H9 (cell line): ENCODE measurements at regions not wholly inside any gene's neighbourhood (a gene's known extent, or its start where the extent isn't known, plus 50 kb on each side); places are given as distances from the start of the nearest gene placed in this dataset.
A peak's percentile ranks its signal among the peaks of the same experiment; 100 is the strongest.

ENCODE experiments used
- DNase-seq: peaks from one replicate; pipeline ENCODE4 v3.0.0-alpha.2; 2017
- H2AFZ ChIP-seq: one replicate; pipeline ENCODE4 v1.6.1; 2013; ENCODE audit warnings: mild to moderate bottlenecking, low read length, control low read depth, moderate library complexity
- H2AK5ac ChIP-seq: 2 replicates; pipeline ENCODE4 v1.6.1; 2013; ENCODE audit warnings: low read length, control low read depth, mixed read lengths; ENCODE audit not compliant: insufficient read length
- H2BK120ac ChIP-seq: one replicate; pipeline ENCODE4 v1.6.1; 2013; ENCODE audit warnings: low read depth, mild to moderate bottlenecking, low read length, control low read depth, inconsistent platforms; ENCODE audit not compliant: poor library complexity, severe bottlenecking
- H2BK12ac ChIP-seq: 2 replicates; pipeline ENCODE4 v1.6.1; 2013; ENCODE audit warnings: low read length, control low read depth, mixed read lengths, low read depth; ENCODE audit not compliant: insufficient read length
- H2BK15ac ChIP-seq: 2 replicates; pipeline ENCODE4 v1.6.1; 2013; ENCODE audit warnings: low read depth, low read length, control low read depth
- H2BK20ac ChIP-seq: one replicate; pipeline ENCODE4 v1.6.1; 2013; ENCODE audit warnings: low read depth, mild to moderate bottlenecking, low read length, control low read depth, inconsistent platforms; ENCODE audit not compliant: poor library complexity, severe bottlenecking
- H2BK5ac ChIP-seq: 2 replicates; pipeline ENCODE4 v1.6.1; 2013; ENCODE audit warnings: low read length, control low read depth, mixed read lengths; ENCODE audit not compliant: insufficient read length
- H3K14ac ChIP-seq: 2 replicates; pipeline ENCODE4 v1.6.1; 2013; ENCODE audit warnings: low read length, control low read depth; ENCODE audit not compliant: insufficient read depth
- H3K18ac ChIP-seq: 2 replicates; pipeline ENCODE4 v1.6.1; 2013; ENCODE audit warnings: low read depth, mild to moderate bottlenecking, mixed read lengths, low read length, control low read depth; ENCODE audit not compliant: insufficient read length
- H3K23ac ChIP-seq: 2 replicates; pipeline ENCODE4 v1.6.1; 2013; ENCODE audit warnings: low read length, control low read depth, mixed read lengths, low read depth; ENCODE audit not compliant: insufficient read length
- H3K23me2 ChIP-seq: 2 replicates; pipeline ENCODE4 v1.6.1; 2013; ENCODE audit warnings: low read depth, mild to moderate bottlenecking, mixed read lengths, low read length, control low read depth; ENCODE audit not compliant: insufficient read length, poor library complexity, severe bottlenecking
- H3K27ac ChIP-seq: 2 replicates; pipeline ENCODE4 v1.5.1; 2013; ENCODE audit warnings: low read length, control low read depth, mixed read lengths, low read depth; ENCODE audit not compliant: insufficient read length
- H3K27me3 ChIP-seq: 2 replicates; pipeline ENCODE4 v1.6.1; 2013; ENCODE audit warnings: low read length, control low read depth, inconsistent platforms; ENCODE audit not compliant: insufficient read depth
- H3K4ac ChIP-seq: 2 replicates; pipeline ENCODE4 v1.6.1; 2013; ENCODE audit warnings: low read depth, mild to moderate bottlenecking, control low read depth, inconsistent platforms, low read length, moderate library complexity
- H3K4me1 ChIP-seq: 2 replicates; pipeline ENCODE4 v1.6.1; 2013; ENCODE audit warnings: low read length, control low read depth, inconsistent platforms; ENCODE audit not compliant: insufficient read depth
- H3K4me2 ChIP-seq: 2 replicates; pipeline ENCODE4 v1.6.1; 2013; ENCODE audit warnings: low read length, control low read depth, mixed read lengths; ENCODE audit not compliant: insufficient read length, insufficient read depth
- H3K56ac ChIP-seq: 2 replicates; pipeline ENCODE4 v1.6.1; 2013; ENCODE audit warnings: low read depth, mild to moderate bottlenecking, mixed read lengths, low read length, control low read depth; ENCODE audit not compliant: insufficient read length
- H3K79me1 ChIP-seq: 2 replicates; pipeline ENCODE4 v1.6.1; 2013; ENCODE audit warnings: low read depth, mild to moderate bottlenecking, moderate library complexity, low read length, control low read depth, inconsistent platforms; ENCODE audit not compliant: insufficient read depth, poor library complexity, severe bottlenecking
- H3K79me2 ChIP-seq: 2 replicates; pipeline ENCODE4 v1.6.1; 2013; ENCODE audit warnings: low read length, control low read depth, inconsistent platforms; ENCODE audit not compliant: insufficient read depth
- H3K9ac ChIP-seq: 2 replicates; pipeline ENCODE4 v1.6.1; 2013; ENCODE audit warnings: low read length, control low read depth, mixed read lengths; ENCODE audit not compliant: insufficient read length; ENCODE audit errors: extremely low read depth
- H3K9me3 ChIP-seq: one replicate; pipeline ENCODE4 v1.6.1; 2013; ENCODE audit warnings: low read depth, low read length, inconsistent platforms; ENCODE audit not compliant: control insufficient read depth
- H3T11ph ChIP-seq: one replicate; pipeline ENCODE4 v1.6.1; 2013; ENCODE audit warnings: mild to moderate bottlenecking, low read length, control low read depth, inconsistent platforms
- H4K20me1 ChIP-seq: one replicate; pipeline ENCODE4 v1.6.1; 2013; ENCODE audit not compliant: control insufficient read depth, insufficient read length, insufficient read depth
- H4K5ac ChIP-seq: 2 replicates; pipeline ENCODE4 v1.6.1; 2013; ENCODE audit warnings: low read depth, mild to moderate bottlenecking, mixed read lengths, low read length, control low read depth; ENCODE audit not compliant: insufficient read length
- H4K8ac ChIP-seq: replicated peaks from 2 replicates; pipeline ENCODE4 v1.6.1; 2013; ENCODE audit warnings: low read length, control low read depth, mixed read lengths, low read depth; ENCODE audit not compliant: insufficient read length
- H4K91ac ChIP-seq: 2 replicates; pipeline ENCODE4 v1.6.1; 2013; ENCODE audit warnings: low read depth, mild to moderate bottlenecking, moderate library complexity, mixed read lengths, low read length, control low read depth; ENCODE audit not compliant: insufficient read length
- H3K27ac Mint-ChIP-seq, 3 experiments: 2 replicates in 2 of 3; 3 replicates in 1 of 3; pipeline ENCODE4 v1.8.0; 2020 to 2021; ENCODE audit warnings: mixed read lengths in 3 of 3, mild to moderate bottlenecking in 1 of 3, moderate library complexity in 1 of 3
- H3K27me3 Mint-ChIP-seq: 2 replicates; pipeline ENCODE4 v1.8.0; 2021; ENCODE audit warnings: low read depth, mild to moderate bottlenecking, moderate library complexity, mixed read lengths
- H3K36me3 Mint-ChIP-seq, 3 experiments: 2 replicates in 2 of 3; 3 replicates in 1 of 3; pipeline ENCODE4 v1.8.0; 2020 to 2021; ENCODE audit warnings: low read depth in 3 of 3, mixed read lengths in 3 of 3; ENCODE audit not compliant: insufficient read depth in 1 of 3
- H3K4me1 Mint-ChIP-seq, 2 experiments: 2 replicates each; pipeline ENCODE4 v1.8.0; 2020; ENCODE audit warnings: mixed read lengths in 2 of 2
- H3K4me3 Mint-ChIP-seq, 2 experiments: 2 replicates in 1 of 2; 3 replicates in 1 of 2; pipeline ENCODE4 v1.8.0; 2020 to 2021; ENCODE audit warnings: mild to moderate bottlenecking in 2 of 2, mixed read lengths in 2 of 2, moderate library complexity in 1 of 2
- H3K9me3 Mint-ChIP-seq, 2 experiments: 2 replicates in 1 of 2; 3 replicates in 1 of 2; pipeline ENCODE4 v1.8.0; 2020; ENCODE audit warnings: mild to moderate bottlenecking in 2 of 2, mixed read lengths in 2 of 2, moderate library complexity in 1 of 2
- WGBS: extraction: QIAGEN DNeasy Blood & Tissue Kit; methylation state at CpG from one replicate; pipeline ENCODE4 v1.1.7; 2013; ENCODE audit warnings: missing lambda C conversion rate, low lambda C conversion rate, mixed read lengths; ENCODE audit not compliant: insufficient read length; ENCODE audit errors: extremely low coverage; 5-methylcytosine and 5-hydroxymethylcytosine counted together
- TF ChIP-seq, protein P1 (sequence below): fragments of 200-600 bp; sonication (generic); conservative IDR thresholded peaks from 3 replicates; pipeline ENCODE4 v1.8.0; 2021; ENCODE audit warnings: antibody characterized with exemption, mild to moderate bottlenecking

DNA sequence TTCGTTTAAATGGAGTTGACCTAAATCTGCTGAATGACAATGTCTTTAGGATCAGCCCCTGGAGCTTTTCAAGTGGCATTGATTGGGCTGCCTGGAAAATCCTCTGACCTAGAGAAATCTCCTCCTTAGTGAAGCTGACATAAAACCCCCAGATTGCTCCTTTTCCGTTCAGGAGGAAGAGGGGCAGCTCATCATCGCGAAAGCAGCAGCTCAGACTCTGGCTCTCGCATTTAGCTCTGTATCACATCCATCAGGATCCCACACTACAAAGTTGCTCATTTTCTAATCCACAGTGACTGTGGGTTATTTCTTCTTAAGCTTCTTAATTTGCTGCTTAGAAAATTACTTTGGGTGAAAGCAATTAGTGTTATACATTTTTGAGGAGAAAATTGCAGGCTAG is 373.7 kb downstream of the ENC1 start:
- no peak overlapping the region for H2BK20ac ChIP-seq
- H2AK5ac ChIP-seq: no peak overlapping the region
- no peak overlapping the region for H4K5ac ChIP-seq
- no peaks in the 10 kb centered on the region for H3K36me3 Mint-ChIP-seq
- H2BK120ac ChIP-seq: no peak overlapping the region
- peak overlapping the region; percentile 48 for H2AFZ ChIP-seq
- 0 out of 2 replicates have a peak, but pooled peaks cover under 1% of the 10 kb centered on the region for H3K4me1 ChIP-seq
- H4K91ac ChIP-seq: no peak overlapping the region
- H3K27me3 Mint-ChIP-seq: no peaks in the 10 kb centered on the region
- no peaks in the 10 kb centered on the region for H3K79me1 ChIP-seq
- H3K4me1 Mint-ChIP-seq: peaks cover 15 to 18% of the 10 kb centered on the region in 2 experiments
- no peak overlapping the region for H3K27ac Mint-ChIP-seq
- no peak overlapping the region for H3K56ac ChIP-seq
- H3K9ac ChIP-seq: no peak overlapping the region
- H3K23me2 ChIP-seq: no peaks in the 10 kb centered on the region
- no peak overlapping the region for H3K18ac ChIP-seq
- no peaks in the 10 kb centered on the region for H3K9me3 Mint-ChIP-seq
- WGBS: no CpG with 5 or more reads among the region's 5 CpGs
- TF ChIP-seq, protein P1, sequence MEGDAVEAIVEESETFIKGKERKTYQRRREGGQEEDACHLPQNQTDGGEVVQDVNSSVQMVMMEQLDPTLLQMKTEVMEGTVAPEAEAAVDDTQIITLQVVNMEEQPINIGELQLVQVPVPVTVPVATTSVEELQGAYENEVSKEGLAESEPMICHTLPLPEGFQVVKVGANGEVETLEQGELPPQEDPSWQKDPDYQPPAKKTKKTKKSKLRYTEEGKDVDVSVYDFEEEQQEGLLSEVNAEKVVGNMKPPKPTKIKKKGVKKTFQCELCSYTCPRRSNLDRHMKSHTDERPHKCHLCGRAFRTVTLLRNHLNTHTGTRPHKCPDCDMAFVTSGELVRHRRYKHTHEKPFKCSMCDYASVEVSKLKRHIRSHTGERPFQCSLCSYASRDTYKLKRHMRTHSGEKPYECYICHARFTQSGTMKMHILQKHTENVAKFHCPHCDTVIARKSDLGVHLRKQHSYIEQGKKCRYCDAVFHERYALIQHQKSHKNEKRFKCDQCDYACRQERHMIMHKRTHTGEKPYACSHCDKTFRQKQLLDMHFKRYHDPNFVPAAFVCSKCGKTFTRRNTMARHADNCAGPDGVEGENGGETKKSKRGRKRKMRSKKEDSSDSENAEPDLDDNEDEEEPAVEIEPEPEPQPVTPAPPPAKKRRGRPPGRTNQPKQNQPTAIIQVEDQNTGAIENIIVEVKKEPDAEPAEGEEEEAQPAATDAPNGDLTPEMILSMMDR: no peak
- H2BK5ac ChIP-seq: no peak overlapping the region
- no peak overlapping the region for H3K4ac ChIP-seq
- no peak overlapping the region for H3K27ac ChIP-seq
- no peak overlapping the region for H3T11ph ChIP-seq
- no peaks in the 10 kb centered on the region for H4K20me1 ChIP-seq
- H3K4me3 Mint-ChIP-seq: no peak overlapping the region
- no peak overlapping the region for H3K14ac ChIP-seq
- no peaks in the 10 kb centered on the region for H3K79me2 ChIP-seq
- no peak overlapping the region for H4K8ac ChIP-seq
- H3K4me2 ChIP-seq: no peak overlapping the region
- H3K27me3 ChIP-seq: no peaks in the 10 kb centered on the region
- no peak overlapping the region for H3K23ac ChIP-seq
- no peak overlapping the region for H2BK12ac ChIP-seq
- no peak for DNase-seq
- no peaks in the 10 kb centered on the region for H3K9me3 ChIP-seq
- H2BK15ac ChIP-seq: no peak overlapping the region
